Glomerular visceral epithelial cell (primary cell): ENCODE measurements at regions not wholly inside any gene's neighbourhood (a gene's known extent, or its start where the extent isn't known, plus 50 kb on each side); places are given as distances from the start of the nearest gene placed in this dataset.

Experiments
- DNase-seq: peaks from one replicate; pipeline ENCODE4 v3.0.0-alpha.2; 2016; ENCODE audit errors: extremely low spot score

- no peak for DNase-seq
These were observed 230.3 kb upstream of the RGMA start for GRCh38 chr15:93319121-93319814.

GRCh38 chr15:93317772-93318171 lies 228.8 kb upstream of the RGMA start:
- DNase-seq, result no peak

GRCh38 chr15:93314245-93314644 lies 225.2 kb upstream of the RGMA start:
- DNase-seq, result no peak

- no peak for DNase-seq
These were observed 224.0 kb upstream of the RGMA start for GRCh38 chr15:93312891-93313486.

GRCh38 chr15:93311620-93312019 lies 222.6 kb upstream of the RGMA start:
- DNase-seq, result no peak

- no peak for DNase-seq
These were observed 219.1 kb upstream of the RGMA start for GRCh38 chr15:93308026-93308690.

- no peak for DNase-seq
These were observed 218.5 kb upstream of the RGMA start for GRCh38 chr15:93307513-93307912.

- no peak for DNase-seq
These were observed 216.3 kb upstream of the RGMA start for GRCh38 chr15:93305306-93305705.

- no peak for DNase-seq
These were observed 213.2 kb upstream of the RGMA start for GRCh38 chr15:93302080-93302765.

- no peak for DNase-seq
These were observed 211.8 kb upstream of the RGMA start for GRCh38 chr15:93300796-93301195.

GRCh38 chr15:93299675-93300074 lies 210.7 kb upstream of the RGMA start:
- no peak for DNase-seq

GRCh38 chr15:93298901-93299300 lies 209.9 kb upstream of the RGMA start:
- DNase-seq, result no peak

- no peak for DNase-seq
These were observed 207.9 kb upstream of the RGMA start for GRCh38 chr15:93296759-93297500.

- DNase-seq, result no peak
These were observed 205.9 kb upstream of the RGMA start for GRCh38 chr15:93294896-93295295.

- DNase-seq, result no peak
These were observed 205.1 kb upstream of the RGMA start for GRCh38 chr15:93294066-93294465.

- no peak for DNase-seq
These were observed 202.4 kb upstream of the RGMA start for GRCh38 chr15:93291380-93291779.

- DNase-seq, result no peak
These were observed 201.6 kb upstream of the RGMA start for GRCh38 chr15:93290618-93290946.

- DNase-seq, result no peak
These were observed 201.1 kb upstream of the RGMA start for GRCh38 chr15:93289941-93290617.

GRCh38 chr15:93288728-93289294 lies 199.8 kb upstream of the RGMA start:
- no peak for DNase-seq

GRCh38 chr15:93286446-93286845 lies 197.4 kb upstream of the RGMA start:
- no peak for DNase-seq

GRCh38 chr15:93283854-93284253 lies 194.8 kb upstream of the RGMA start:
- no peak for DNase-seq
